ENCODE measurements at regions not wholly inside any gene's neighbourhood (a gene's known extent, or its start where the extent isn't known, plus 50 kb on each side); places are given as distances from the start of the nearest gene placed in this dataset.
A peak's percentile ranks its signal among the peaks of the same experiment; 100 is the strongest.

DNA sequence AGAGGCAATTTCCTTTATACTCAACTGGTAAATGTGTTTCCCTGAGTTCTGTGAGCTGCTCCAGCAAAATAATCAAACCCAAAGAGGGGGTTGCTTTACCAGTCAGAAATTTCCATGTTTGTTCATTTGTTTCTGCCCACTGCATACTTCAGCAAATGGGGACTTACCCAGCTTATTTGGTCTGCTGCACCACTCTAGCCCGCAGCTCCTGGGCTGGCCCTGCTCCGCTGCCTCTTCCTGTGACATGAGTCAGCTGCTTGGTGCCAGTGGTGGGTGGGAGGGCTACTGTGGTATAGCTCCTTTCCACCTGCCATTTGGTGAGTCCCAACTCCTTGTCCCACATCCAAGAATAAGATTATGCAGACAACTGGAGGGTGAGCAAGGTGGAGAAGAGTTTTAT, 644.2 kb downstream of the MCTP2 start:
- no peak for DNase-seq (ENCODE audit: low read depth)
- H3K4me3 ChIP-seq (ENCODE audit: low read length), result no peak overlapping the region
- TF ChIP-seq, protein P1, sequence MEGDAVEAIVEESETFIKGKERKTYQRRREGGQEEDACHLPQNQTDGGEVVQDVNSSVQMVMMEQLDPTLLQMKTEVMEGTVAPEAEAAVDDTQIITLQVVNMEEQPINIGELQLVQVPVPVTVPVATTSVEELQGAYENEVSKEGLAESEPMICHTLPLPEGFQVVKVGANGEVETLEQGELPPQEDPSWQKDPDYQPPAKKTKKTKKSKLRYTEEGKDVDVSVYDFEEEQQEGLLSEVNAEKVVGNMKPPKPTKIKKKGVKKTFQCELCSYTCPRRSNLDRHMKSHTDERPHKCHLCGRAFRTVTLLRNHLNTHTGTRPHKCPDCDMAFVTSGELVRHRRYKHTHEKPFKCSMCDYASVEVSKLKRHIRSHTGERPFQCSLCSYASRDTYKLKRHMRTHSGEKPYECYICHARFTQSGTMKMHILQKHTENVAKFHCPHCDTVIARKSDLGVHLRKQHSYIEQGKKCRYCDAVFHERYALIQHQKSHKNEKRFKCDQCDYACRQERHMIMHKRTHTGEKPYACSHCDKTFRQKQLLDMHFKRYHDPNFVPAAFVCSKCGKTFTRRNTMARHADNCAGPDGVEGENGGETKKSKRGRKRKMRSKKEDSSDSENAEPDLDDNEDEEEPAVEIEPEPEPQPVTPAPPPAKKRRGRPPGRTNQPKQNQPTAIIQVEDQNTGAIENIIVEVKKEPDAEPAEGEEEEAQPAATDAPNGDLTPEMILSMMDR (conservative IDR thresholded peaks at IDR 0.05; ENCODE audit: low read depth, low read length), result no peak

DNA sequence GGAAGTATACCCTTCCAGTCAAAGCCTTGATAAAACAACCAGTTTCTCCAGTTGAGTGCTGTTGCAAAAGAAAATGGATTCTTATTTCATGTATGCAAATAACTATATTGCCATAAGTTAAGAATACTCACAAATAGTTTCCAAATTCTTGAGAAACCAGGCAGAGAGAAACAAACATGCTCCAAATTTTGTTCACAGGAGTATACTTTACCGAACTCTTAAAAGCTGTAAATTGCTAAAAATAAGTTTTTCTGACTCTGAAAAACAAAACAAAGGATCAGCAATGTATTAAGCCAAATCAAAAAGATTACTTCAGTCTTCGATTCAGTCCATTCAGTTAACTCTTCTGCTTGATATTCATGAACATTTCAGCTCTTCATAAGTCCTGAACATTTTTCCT, 646.5 kb downstream of the MCTP2 start:
- no peak for DNase-seq (ENCODE audit: low read depth)
- no peak overlapping the region for H3K4me3 ChIP-seq (ENCODE audit: low read length)
- TF ChIP-seq, protein P1 (conservative IDR thresholded peaks at IDR 0.05; ENCODE audit: low read depth, low read length), result no peak

DNA sequence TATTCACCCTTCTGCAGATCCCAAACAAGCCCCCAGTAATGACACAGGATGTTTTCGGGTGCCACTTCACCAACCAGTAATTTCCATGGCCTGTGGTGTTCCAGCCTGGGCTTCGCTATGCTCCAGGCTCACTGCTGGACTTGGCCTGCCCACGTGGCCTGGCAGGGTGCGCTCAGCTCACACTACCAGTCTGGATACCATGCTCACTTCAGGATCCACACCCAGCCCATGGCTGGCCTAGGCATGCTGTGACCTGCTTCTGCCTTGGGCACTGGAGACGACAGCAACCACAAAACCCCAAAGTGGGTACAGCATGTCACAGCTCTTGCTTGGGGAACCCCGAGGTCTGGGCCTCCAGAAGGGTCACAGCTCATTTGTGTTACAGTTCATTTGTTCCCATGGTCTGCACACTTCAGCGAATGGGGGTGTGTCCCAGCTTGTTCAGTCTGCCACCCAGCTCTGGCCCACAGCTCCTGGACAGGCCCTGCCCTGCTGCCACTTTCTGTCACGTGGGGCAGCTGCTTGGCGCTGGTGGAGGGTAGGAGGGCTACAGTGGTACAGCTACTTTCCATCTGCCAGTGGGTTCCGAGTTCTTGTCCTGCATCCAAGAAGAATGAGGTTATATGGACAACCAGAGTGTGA, 650.8 kb downstream of the MCTP2 start:
- DNase-seq (ENCODE audit: low read depth), result no peak
- TF ChIP-seq, protein P1 (conservative IDR thresholded peaks at IDR 0.05; ENCODE audit: low read depth, low read length), result no peak
- no peak overlapping the region for H3K4me3 ChIP-seq (ENCODE audit: low read length)

DNA sequence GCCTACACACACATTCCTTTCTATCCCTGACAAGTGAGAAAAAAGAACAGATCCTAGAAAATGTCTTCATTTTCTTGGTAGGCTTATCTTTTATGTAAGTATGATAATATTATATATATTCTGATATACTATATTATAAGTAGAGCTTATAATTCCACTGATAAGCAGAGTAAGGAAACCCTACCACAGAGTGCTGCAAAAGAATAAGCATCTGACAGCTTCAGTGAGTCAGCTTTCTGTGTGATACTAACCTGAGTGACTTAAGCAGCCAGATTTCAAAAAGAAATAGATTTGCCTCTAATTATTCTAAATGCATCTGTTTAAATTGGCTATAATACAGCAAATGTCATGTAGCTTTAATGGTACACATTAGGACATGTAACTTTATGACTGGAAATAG, 656.0 kb downstream of the MCTP2 start:
- TF ChIP-seq, protein P1 (conservative IDR thresholded peaks at IDR 0.05; ENCODE audit: low read depth, low read length), result no peak
- no peak overlapping the region for H3K4me3 ChIP-seq (ENCODE audit: low read length)
- peak; percentile 22 for DNase-seq (ENCODE audit: low read depth)

DNA sequence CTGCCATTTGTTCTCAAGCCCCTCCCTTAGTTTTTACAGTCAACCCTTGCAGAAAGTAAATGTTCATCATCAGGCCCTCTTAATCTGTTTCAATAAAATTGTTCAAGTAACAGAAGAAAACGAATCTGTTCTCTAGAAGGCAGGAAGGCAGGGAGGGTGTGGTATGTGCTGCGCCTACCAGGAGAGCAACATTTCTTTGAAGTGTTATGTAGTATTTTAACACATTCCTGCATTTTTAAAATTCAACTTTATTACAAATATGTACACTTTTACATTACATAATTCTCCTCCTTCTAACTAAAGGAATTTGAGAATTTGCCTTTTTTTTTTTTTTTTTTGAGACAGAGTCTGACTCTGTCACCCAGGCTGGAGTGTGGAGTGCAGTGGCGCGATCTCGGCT, 657.8 kb downstream of the MCTP2 start:
- TF ChIP-seq, protein P1 (conservative IDR thresholded peaks at IDR 0.05; ENCODE audit: low read depth, low read length), result no peak
- H3K4me3 ChIP-seq (ENCODE audit: low read length), result no peak overlapping the region
- DNase-seq (ENCODE audit: low read depth), result no peak

DNA sequence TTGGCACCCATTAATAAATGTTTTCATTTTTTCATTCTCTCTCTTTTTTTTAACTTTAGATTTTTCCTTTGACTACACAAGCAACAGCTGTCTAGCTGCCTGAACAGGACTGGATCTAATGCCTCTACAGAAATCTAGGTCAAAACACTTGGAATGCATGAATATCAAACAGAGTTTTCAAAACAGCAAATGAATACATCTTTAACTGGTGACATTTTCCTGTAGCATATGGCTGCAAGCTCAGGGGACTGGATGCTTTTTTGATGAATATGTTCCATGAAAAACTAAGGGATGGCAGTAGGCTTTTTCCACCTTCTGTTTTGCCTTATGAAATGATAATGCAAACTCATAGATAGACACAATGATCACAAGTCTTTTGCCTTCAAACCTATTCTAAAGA, 661.7 kb downstream of the MCTP2 start:
- no peak overlapping the region for H3K4me3 ChIP-seq (ENCODE audit: low read length)
- TF ChIP-seq, protein P1 (conservative IDR thresholded peaks at IDR 0.05; ENCODE audit: low read depth, low read length), result no peak
- DNase-seq (ENCODE audit: low read depth), result no peak

DNA sequence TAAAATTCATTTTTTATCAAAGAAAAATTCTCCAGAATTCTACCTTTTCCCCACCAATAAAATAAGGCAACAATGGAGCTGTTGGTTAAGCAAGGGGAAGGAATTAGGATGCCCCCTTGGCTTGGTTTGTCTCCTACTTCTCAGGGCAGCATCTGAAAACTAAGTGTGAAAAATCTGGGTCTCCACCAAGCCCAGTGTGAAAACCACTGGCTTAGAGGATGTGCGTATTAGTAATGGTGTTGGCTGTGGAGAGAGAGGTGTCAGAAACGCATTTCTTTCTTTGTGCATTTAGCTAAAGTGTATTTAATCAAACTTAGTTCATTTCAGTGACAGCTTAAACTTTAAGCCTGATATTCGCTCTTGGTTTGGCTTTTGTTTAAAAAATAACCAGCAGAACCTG, 662.7 kb downstream of the MCTP2 start:
- no peak overlapping the region for H3K4me3 ChIP-seq (ENCODE audit: low read length)
- TF ChIP-seq, protein P1 (conservative IDR thresholded peaks at IDR 0.05; ENCODE audit: low read depth, low read length), result no peak
- no peak for DNase-seq (ENCODE audit: low read depth)
